ENCODE measurements at regions not wholly inside any gene's neighbourhood (a gene's known extent, or its start where the extent isn't known, plus 50 kb on each side); places are given as distances from the start of the nearest gene placed in this dataset.
"Not testable (repeated sequence)": the region's sequence is repeated elsewhere in the genome, so short reads cannot be mapped to it uniquely, and the experiment has no call there.

DNA sequence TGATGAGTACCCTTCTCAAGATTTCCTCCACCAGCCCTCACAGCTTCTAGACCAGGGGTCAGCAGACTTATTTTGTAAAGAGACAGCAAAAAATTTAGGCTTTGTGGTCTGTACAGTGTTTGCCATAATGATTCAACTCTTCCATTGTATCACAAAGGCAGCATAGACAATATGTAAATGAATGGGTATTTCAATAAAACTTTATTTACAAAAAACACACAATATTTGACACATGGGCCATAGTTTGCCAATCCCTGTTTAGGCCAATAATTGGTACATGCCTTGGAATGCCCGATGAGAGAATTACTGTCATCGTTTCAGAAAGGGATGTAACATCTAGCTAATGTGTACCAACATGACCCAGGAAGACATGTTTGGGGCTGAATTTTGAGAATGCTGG is 178.9 kb upstream of the GALNT2 start:
- DNase-seq = no peak

DNA sequence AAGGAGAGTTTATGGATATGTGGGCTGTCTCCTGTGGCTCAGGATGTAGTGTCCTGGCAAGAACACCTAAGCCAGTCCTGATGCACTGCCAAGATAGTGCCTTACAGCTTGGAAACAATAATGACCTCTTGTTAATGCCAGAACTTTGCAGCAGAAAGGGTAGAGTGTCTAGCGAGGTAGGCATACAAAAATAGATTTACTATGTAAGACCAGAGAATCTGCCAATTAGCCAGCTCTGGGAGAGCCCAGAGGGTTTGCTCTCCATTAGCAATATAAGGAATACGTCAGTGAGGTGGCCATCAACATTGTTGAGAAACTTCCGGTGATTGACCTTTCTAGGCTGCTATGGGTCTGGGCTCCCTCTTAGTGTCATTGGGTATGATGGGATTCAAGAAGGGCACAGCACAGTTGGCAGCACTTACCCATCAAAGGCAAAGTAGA is 178.5 kb upstream of the GALNT2 start:
- DNase-seq = no peak

DNA sequence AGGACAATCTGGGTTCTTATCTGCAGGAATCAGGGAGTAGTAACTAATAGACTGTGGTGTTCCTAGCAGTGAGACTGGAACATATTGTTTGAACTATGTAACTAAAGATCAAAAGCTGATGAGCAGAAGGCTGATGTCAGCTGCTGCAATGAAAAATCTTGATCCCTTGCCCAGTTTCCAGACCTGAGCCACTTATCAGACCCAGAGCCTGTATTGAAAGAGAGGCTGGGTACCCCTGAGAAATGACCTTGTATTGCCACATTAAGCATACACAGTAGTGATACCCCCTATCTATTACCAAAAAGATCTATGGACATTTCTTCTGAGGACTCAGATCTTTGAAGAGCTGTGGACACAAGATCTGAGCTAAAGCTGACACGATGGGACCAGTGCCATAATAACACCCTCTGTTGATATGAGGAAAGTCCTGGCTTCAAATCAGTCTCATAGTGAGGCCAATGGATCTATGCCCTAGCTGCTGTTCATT is 178.0 kb upstream of the GALNT2 start:
- no peak for DNase-seq

DNA sequence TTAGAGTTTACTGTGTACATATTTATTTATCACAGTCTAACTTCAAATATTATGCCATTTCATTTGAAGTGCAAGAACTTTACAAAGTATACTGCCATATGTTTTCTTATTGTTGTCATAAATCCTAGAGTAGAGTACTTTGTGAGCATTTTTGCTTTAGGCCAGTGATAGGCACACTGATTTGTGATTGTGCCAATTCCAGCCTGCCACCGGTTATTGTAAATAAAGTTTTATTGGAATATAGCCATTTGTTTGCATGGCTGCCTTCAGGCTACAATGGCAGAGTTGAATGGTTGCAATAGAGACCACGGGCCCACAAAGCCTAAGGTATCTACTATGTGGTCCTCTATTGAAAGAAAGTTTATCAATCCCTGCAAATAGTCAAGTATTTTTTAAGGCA is 175.8 kb upstream of the GALNT2 start:
- no peak for DNase-seq

DNA sequence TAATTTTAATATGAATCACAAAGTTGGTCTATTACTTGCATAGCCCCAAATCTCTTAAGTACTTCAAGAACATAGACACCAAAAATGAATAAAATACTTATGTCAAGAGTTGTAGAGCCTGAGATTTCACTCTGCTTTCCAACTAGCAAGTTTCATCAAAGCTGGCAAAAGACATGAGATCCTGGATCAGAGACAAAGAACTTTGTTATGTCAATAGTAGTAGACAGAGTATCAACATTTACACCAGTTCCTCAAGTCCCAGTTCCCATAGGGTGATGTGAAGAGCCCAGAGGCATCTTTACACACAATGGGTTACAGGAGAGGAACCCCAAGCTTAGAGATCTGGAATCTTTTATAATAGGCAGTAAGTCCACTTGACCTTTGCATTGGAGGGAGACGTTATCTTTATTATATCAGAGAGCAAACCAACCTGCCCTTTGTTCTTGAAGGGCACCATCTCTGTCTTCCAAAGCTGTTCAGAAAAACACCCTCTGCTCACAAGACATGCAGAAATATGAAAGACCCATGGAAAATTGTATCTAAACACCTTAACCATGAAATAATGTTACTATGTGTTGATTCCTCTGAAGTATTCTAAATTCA is 174.4 kb upstream of the GALNT2 start:
- no peak for DNase-seq

DNA sequence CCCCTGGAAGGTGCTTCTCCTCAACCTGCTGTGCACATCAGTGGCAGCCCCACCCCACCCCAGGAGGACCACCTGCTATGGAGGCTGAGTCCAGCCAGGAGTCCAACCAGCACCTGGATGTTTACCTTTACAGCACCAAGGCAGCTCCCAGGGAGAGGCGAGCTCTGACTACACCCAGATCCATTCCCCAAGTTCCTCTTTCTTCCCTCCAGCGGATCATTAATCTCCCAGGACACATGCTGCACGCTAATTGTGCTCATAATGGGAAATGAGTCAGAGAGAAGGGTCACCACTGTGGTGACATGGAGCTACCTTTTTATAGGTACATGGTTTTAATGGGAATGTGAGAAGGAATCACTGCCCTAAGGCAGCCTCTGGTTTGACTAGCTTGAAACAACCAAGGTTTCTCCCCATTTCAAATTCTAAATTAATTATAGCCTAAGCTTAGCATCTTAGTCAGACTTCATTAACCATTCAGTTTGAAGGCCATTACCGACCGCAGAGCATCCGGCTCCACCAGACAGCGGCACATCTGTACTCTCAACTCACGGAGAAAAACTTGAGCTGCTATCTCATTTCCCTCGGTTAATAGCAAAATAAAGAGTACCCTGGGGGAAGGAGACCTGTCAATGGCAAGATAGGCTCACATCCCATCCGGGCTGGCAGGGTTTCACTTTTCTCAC is 173.1 kb upstream of the GALNT2 start:
- DNase-seq = no peak

DNA sequence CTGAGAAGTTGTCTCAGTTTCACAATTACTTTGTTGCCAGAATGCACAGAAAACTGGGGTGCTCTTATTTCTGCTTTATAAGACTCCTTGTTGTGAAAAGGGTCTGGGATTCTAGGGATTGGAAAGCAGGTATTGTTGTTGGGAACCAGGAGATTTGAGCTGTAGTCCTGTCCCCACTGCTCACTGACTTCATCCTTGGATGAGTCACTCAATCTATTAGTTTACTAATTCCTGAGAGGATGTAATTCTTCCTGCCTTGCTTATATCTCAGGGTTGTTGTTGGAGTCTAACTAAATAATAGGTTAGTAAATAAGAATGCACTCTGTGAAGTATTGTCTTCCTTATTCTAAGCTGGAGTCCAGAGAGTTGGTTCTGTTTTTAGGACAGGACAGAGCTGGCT is 172.5 kb upstream of the GALNT2 start:
- DNase-seq = no peak

DNA sequence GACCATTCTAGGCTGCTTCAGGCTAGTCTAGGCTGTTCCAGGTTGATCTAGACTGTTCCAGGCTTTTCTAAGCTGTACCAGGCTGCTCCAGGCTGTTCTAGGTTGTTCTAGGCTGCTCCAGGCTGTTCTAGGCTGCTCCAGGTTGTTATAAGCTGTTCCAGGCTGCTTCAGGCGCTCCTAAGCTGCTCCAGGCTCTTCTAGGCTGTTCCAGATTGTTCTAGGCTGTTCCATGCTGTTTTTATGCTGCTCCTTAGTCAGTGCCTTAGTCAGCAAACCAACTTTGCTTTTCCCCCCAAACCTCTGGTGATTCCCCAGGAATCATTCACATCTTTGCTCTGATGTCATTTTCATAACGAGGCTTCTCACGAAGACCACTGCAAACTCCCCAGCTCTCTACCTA is 171.4 kb upstream of the GALNT2 start:
- no peak for DNase-seq

DNA sequence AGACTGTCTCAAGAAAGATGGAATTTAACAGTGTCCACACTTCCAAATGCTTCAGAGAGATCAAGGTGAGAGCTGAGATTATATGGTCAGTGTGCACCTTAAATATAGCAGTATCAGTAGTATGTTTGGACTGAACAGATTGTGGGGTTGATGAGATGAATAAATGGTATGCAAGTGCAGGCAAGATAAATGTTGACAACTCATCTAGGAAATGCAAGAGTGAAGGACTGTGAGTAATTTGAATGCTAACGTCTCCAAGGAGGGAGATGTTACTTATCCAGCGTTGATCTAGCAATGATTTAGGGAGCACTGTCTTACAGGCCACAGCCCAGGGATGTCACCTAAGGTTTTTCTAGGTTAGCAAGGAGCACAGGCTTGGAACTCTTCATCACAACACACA is 170.7 kb upstream of the GALNT2 start:
- DNase-seq = no peak

DNA sequence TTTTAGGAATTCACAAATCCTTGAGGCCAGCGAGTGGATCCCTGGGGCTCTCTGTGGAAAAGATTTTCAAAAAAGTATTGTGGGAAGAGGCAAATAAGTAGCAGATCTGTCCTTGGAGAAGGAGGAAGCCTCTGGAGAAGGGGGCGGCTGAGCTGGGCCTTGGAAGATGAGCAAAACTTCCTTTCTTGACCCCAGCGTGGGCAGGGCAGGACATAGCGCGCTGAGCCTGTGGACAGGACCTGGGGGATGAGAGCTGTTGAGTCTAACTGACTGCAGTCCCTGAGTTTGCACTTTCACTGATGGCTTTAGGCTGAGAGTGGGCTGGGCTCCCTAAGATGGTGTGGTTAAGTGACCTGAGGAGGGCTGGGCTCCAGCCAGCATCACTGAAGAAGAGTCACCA is 170.2 kb upstream of the GALNT2 start:
- no peak for DNase-seq

DNA sequence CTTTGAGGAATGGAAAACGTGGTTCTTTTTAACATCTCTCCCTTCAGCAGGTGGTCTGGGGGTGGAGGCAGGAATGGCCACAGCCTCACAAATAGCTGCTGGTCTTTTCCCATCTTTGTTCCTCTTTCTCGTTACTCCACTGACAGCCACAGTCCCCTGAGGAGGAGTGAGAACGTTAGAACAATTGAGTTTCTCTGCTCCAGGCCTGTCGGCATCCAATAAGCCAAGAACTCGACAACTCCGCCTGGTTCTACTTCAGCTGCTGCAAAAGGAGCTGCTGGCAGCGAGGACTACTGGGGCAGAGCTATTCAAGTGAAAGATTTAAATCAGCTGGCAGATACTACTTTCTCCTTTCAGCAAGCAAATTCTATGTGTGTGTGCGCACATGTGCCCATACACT is 169.5 kb upstream of the GALNT2 start:
- DNase-seq = no peak

DNA sequence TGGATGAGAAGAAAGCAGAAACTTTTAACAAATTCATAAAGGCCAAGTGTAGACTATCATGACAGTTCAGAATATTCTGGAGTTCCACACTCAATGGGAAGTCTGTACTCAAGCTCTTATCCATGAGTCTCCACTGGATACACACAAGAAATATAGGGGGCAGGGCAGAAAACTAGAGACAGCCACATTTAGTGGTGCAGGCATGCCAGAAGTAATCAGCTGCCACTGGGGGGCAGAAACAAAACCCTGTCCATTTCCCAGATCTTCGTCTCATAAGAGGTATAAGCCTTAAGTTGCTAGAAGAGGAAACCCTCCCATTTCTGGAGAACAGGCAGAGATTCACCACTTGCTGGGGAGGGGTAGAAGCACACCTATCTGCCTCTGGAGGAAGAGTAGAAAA is 166.8 kb upstream of the GALNT2 start:
- no peak for DNase-seq

DNA sequence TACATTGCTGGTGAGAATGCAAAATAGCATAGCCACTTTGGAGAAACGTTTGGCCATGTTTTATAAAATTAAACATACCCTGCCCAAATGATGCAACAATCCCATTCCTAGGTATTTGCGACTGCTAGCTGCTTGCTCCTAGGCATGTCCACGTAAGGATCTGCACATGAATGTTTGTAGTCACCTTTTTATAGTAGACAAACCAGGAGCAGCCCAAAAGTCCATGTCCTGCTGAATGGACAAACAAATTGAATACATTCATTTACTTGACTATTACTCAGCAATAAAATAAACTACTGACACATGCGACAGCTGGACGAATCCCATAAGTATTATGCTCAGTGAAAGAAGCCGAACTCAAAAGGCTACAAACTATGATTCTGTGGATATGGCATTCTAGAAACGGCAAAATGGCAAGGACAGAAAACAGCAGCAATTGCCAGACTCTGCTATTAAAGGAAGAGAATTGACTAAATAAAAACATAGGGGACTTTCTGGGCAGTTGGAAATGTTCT is 161.9 kb upstream of the GALNT2 start:
- DNase-seq = no peak

DNA sequence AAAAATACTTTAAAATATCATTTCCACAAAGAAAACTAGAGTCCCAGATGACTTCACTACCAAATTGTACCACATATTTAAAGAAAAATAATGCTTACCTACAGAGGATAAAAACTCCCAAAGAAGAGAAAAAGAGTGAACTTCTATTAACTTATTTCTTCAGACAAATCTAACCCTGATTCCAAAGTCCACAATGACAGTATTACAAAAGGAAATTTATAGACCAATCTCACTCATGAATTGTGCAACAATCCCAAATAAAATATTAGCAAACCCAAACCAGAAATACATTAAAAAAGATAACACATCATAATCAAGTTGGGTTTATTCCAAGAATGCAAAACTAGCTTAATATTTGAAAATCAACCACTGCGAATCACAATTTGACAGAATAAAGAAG is 161.4 kb upstream of the GALNT2 start:
- DNase-seq = no peak

DNA sequence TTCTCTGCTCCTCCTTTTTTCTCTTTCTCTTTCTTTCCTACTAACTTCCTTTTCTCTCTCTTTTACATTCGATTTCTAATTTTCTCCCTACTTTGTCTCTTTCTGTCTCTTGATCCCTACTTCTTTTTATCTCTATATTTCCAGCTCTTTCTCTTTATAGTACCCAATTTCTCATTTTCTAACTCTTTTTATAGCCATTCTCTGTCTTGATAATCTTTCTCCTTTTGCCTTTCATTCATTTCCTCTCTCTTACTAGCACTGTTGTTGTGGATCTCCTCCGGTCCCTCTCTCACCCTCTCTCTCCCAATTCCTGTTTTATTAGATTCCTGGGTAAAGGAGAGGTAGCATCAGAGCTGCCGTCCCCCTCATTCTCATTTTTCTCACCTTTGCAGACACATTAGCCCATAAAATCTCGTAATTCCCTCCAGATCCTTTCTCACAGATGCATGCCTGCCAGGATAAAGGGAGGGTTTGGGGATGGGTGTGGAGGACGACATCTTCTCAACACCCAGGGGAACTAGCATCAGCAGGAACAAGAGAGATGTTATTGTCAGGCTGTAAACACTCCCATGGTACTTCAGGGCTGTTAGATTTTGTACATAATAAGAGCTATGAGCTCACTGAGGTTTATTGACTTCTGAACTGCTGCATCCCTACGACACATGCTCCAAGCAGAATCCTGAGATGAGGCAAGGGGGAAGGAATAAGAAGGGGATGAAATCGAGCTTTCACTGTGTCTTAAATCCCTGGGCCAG is 159.0 kb upstream of the GALNT2 start:
- DNase-seq = peak; percentile 69

DNA sequence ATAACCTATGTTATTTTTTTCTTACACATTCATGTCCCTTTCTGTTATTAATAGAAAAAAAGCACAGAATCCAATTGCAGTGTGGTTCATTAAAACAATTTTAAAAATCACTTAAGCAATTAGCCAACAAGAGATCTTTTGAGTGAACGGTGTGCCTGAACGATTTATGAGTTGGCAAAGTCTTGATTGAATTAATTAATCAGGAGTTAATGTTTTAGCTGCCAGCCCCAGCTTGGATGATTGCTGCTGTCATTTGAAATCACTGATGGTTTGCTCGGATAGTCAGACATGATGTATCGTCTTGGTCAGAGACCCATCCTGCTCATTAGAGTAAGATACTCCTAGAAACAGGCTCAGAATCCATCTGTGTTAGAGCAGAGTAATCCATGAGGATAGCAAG is 158.3 kb upstream of the GALNT2 start:
- DNase-seq = peak; percentile 46

DNA sequence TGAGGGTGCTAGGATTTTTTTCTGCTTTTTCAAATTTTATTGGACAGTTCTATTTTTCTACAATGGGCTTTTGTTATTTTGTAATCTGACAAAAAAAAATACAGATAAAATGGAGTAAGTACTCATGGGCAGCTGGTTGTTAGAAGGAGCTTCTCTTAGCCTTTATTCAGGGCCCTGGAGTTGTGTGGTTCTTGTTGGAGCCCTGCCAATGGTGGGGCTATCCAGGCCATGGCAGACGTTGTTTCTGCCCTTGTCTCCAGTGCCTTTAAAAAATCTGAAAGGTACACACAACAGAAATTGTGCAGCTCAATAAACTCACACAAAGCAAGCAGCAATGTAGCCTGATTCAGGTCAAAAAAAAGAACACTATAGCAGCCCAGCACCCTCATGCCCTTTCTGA is 153.5 kb upstream of the GALNT2 start:
- DNase-seq = no peak

DNA sequence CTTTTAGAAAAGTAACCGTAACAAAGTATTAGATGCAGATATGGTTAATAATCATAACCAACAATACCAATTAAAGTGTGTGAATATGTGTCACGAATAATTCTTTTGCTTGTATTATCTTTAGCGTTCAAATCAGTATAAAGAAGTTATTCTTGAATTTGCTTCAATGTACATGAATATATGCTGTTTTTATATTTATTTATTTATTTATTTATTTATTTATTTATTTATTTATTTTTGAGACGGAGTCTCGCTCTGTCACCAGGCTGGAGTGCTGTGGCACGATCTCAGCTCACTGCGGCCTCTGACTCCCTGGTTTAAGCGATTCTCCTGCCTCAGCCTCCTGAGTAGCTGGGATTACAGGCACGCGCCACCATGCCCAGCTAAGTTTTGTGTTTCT is 147.6 kb upstream of the GALNT2 start:
- DNase-seq = not testable (repeated sequence)

DNA sequence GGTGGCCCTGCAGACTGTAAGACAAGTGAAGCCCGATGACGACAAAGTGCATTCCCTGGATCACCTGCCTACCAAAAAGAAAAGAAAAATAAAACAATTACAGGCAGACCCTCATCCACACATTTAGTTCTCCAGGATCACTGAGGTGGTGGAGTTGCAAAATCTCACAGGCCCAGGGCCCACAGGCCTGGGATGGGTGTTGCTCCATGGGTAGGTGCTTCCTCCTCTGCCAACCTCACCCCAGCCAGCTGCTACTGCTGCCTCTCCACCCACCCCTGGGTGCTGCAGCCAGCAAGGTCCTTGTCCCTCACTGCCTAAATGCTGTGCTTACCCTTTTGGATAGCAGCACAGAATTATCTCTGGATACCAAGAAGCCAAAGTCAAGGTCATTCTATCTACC is 146.4 kb upstream of the GALNT2 start:
- DNase-seq = no peak

DNA sequence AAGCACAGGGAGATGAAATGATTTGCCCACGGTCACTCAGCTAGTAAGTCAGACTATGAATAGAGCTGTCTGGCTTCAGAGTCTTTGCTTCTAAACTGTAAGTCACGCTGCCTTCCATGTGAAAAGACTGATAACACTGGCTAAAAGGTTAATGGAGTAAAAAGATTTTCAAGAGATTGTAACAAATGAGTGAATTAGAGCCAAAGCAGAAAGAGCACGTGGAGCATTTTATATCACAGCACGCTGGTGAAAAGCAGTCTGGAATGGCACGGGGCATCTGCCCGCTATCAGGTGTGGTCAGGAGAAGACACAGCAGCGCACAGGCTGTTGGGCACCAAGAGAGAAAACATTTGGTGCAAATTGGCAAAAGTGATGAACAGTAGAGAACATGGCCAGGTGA is 144.8 kb upstream of the GALNT2 start:
- no peak for DNase-seq

DNA sequence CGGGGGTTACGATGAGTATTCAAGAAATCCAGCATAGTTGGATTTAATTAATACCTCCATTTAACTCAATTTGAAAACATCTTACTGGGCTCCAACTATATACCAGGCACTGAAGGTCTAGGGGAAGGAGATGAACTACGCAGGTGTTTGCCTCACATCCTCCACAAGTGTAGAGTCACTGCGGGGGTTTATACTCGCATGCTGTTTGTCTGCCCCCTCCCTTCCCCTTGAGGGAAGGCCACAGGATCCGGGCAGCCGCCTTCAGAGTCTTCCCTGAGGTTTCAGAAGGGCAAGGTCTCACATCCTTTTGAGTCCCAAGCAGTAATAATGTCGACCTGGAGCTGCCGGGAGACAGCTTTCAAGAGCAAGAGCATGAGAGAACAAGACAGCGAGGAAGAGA is 142.4 kb upstream of the GALNT2 start:
- no peak for DNase-seq

DNA sequence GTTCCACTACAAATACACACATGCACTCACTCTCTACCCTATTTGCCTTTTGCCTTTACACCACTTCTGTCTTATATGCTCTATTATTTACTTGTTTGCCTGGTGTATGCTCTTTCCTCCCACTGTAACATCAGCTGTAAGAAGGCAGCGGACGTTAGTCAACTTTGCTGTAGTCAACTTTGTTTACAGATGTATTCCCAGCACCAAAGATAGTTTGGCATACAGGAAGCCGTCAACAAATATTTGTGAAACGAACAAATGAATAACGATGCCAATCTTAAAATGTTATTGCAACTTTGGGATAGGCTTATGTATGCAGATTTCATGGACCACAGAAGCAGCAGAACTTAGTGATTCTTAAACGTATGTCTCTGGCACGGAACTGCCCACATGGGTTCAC is 138.3 kb upstream of the GALNT2 start:
- DNase-seq = no peak

DNA sequence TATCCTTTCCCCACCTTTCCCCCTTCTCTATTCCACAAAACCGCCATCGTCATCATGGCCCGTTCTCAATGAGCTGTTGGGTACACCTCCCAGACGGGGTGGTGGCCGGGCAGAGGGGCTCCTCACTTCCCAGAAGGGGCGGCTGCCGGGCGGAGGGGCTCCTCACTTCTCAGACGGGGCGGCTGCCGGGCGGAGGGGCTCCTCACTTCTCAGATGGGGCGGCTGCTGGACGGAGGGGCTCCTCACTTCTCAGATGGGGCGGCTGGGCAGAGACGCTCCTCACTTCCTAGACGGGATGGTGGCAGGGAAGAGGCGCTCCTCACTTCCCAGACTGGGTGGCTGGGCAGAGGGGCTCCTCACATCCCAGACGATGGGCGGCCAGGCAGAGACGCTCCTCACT is 135.3 kb upstream of the GALNT2 start:
- DNase-seq = not testable (repeated sequence)

DNA sequence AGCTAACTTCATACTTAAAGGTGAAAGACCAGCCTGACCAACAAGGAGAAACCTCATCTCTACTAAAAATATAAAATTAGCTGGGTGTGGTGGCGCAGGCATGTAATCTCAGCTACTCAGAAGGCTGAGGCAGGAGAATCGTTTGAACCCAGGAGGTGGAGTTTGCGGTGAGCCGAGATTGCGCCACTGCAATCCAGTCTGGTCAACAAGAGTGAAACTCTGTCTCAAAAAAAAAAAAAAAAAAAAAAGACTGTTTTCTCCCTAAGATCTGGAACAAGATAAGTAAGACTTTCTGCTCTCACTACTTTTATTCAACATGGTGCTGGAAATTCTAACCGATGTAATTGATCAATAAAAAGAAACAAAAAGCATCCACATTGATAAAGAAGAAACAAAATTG is 131.9 kb upstream of the GALNT2 start:
- not testable (repeated sequence) for DNase-seq
